Caco-2 (cell line): ENCODE measurements at regions not wholly inside any gene's neighbourhood (a gene's known extent, or its start where the extent isn't known, plus 50 kb on each side); places are given as distances from the start of the nearest gene placed in this dataset.

ENCODE experiments used
- BruUV-seq: library from RNA; stranded (reverse); fragments of 400-500 nt; replicated peaks from 2 replicates; lab custom pipeline; 2021; lab: Mats Ljungman, UMichigan
- CTCF ChIA-PET: fragments of 300-600 bp; sonication (Branson Sonifier 250); formaldehyde crosslinking; loops from one replicate; lab custom pipeline; 2022; ENCODE audit warnings: antibody characterized with exemption; lab: Charles Lee
- POLR2A ChIA-PET: fragments of 300-600 bp; sonication (Branson Sonifier 250); formaldehyde crosslinking; loops from one replicate; lab custom pipeline; 2022; ENCODE audit warnings: antibody characterized with exemption; lab: Charles Lee
- DNase-seq, 2 experiments: peaks; one replicate each; pipeline versions ENCODE4 v3.0.0 to v3.0.0-alpha.2; 2020 to 2022
- H3K27me3 ChIP-seq: replicated peaks from 2 replicates; pipeline ENCODE4 v1.6.0; 2011; ENCODE audit warnings: low read length; ENCODE audit not compliant: control insufficient read depth, insufficient read depth
- H3K36me3 ChIP-seq: 2 replicates; pipeline ENCODE4 v1.5.1; 2011; ENCODE audit warnings: low read length; ENCODE audit not compliant: control insufficient read depth, insufficient read depth
- H3K4me1 ChIP-seq: fragments of 250-450 bp; sonication (Bioruptor Pico); 2 replicates; pipeline ENCODE4 v1.5.1; 2020; ENCODE audit warnings: mild to moderate bottlenecking
- H3K4me3 ChIP-seq: 2 replicates; pipeline ENCODE4 v1.5.1; 2011; ENCODE audit warnings: low read depth, mild to moderate bottlenecking, control low read depth, low read length
- H3K9me3 ChIP-seq: fragments of 250-450 bp; sonication (Bioruptor Pico); 2 replicates; pipeline ENCODE4 v1.5.1; 2020; ENCODE audit warnings: mild to moderate bottlenecking, moderate library complexity
- H3K27ac Mint-ChIP-seq: one replicate; pipeline ENCODE4 v1.8.0; 2022; ENCODE audit warnings: mixed read lengths; ENCODE audit not compliant: unreplicated experiment
- H3K27me3 Mint-ChIP-seq: one replicate; pipeline ENCODE4 v1.8.0; 2022; ENCODE audit warnings: mixed read lengths; ENCODE audit not compliant: insufficient read depth, unreplicated experiment
- H3K36me3 Mint-ChIP-seq: one replicate; pipeline ENCODE4 v1.8.0; 2022; ENCODE audit warnings: mild to moderate bottlenecking, mixed read lengths; ENCODE audit not compliant: insufficient read depth, unreplicated experiment
- H3K4me1 Mint-ChIP-seq: one replicate; pipeline ENCODE4 v1.8.0; 2022; ENCODE audit warnings: low read depth, mixed read lengths; ENCODE audit not compliant: unreplicated experiment
- H3K4me3 Mint-ChIP-seq: one replicate; pipeline ENCODE4 v1.8.0; 2022; ENCODE audit warnings: mild to moderate bottlenecking, moderate library complexity, mixed read lengths; ENCODE audit not compliant: unreplicated experiment
- H3K9me3 Mint-ChIP-seq: one replicate; pipeline ENCODE4 v1.8.0; 2022; ENCODE audit warnings: mixed read lengths; ENCODE audit not compliant: unreplicated experiment
- CTCF ChIP-seq, 2 experiments: fragments of 200-600 bp in 1 of 2; IDR thresholded peaks; 1 replicate in 1 of 2; 2 replicates in 1 of 2; pipeline versions ENCODE4 v1.5.1 to v1.8.0; 2011 to 2022; ENCODE audit warnings: antibody characterized with exemption in 1 of 2, control low read depth in 1 of 2, inconsistent platforms in 1 of 2, low read depth in 1 of 2, low read length in 1 of 2, mild to moderate bottlenecking in 1 of 2, moderate library complexity in 1 of 2; ENCODE audit not compliant: insufficient read depth in 1 of 2, severe bottlenecking in 1 of 2, unreplicated experiment in 1 of 2
- intact Hi-C: fragments of 100-400 bp; cut with micrococcal nuclease; formaldehyde crosslinking; loops from one replicate; pipeline ENCODE4 v1.10.0; 2022; ENCODE audit not compliant: unreplicated experiment

DNA sequence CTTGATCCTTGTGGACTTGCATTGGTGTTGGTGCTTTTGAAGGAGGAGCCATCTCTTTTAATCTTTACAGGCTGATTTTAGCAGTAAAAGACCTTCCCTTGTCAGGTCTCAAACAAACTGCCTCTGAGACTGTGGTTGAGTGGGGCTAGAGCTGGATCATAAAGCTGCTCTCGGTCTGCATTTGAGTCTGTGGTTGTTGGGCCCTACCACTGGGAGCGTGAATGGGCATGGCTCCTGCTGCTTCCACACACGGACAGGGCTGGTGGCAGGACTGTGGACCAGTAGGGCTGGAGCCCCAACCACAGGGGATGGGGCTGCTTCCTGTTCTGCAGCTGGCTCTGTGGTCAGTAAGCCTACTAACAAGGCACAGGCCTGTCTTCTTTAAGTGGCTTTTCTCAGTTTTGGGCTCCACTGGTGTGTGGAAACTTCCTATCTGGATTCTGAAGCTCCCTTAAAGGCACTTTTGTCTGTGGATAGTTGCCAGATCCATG is 130.6 kb downstream of the RBM46 start:
- Histone ChIP-seq H3K36me3 (no peaks in the 10 kb centered on the region), H3K4me1 (no peaks in the 10 kb centered on the region), H3K27me3 (no peaks in the 10 kb centered on the region; the same call in 1 of the 2 replicates), H3K9me3 (no peaks in the 10 kb centered on the region), H3K4me3 (no peak overlapping the region)
- POLR2A ChIA-PET = no interaction called here
- no TSS peak for BruUV-seq
- no peak overlapping the region for H3K27ac Mint-ChIP-seq
- H3K4me3 Mint-ChIP-seq = no peak overlapping the region
- TF ChIP-seq CTCF (IDR thresholded peaks at IDR 0.05; ENCODE audit: insufficient read depth in 1 of 2, low read depth in 1 of 2, low read length in 1 of 2, severe bottlenecking in 1 of 2, unreplicated experiment in 1 of 2) = no peak
- DNase-seq = no peak
- H3K4me1 Mint-ChIP-seq = no peaks in the 10 kb centered on the region
- no peaks in the 10 kb centered on the region for H3K27me3 Mint-ChIP-seq
- CTCF ChIA-PET = interaction anchor here (1.1 to 1.2 kb wide), 3 partner anchors 17 to 105 kb away, joined by 3 to 4 read pairs (median 4); no protein-coding TSS in a partner anchor
- H3K36me3 Mint-ChIP-seq = no peaks in the 10 kb centered on the region
- H3K9me3 Mint-ChIP-seq = no peaks in the 10 kb centered on the region
- intact Hi-C loops = loop anchor here (1.0 kb wide), 1 partner anchor 104 kb away; no protein-coding TSS in a partner anchor

- H3K9me3 ChIP-seq = no peaks in the 10 kb centered on the region
- intact Hi-C loops = no loop called here
- TF ChIP-seq CTCF (IDR thresholded peaks at IDR 0.05; ENCODE audit: insufficient read depth in 1 of 2, low read depth in 1 of 2, low read length in 1 of 2, severe bottlenecking in 1 of 2, unreplicated experiment in 1 of 2) = no peak
- Mint-ChIP-seq H3K4me3 (no peak overlapping the region), H3K9me3 (no peaks in the 10 kb centered on the region), H3K4me1 (no peaks in the 10 kb centered on the region), H3K27me3 (no peaks in the 10 kb centered on the region), H3K36me3 (no peaks in the 10 kb centered on the region), H3K27ac (no peak overlapping the region)
- H3K4me1 ChIP-seq = no peaks in the 10 kb centered on the region
- ChIA-PET CTCF (interaction anchor here (0.6 kb wide), 1 partner anchor 1204 kb away, joined by 3 read pairs; no protein-coding TSS in a partner anchor), POLR2A (no interaction called here)
- BruUV-seq = no TSS peak
- DNase-seq = no peak
- no peaks in the 10 kb centered on the region for H3K36me3 ChIP-seq
- H3K27me3 ChIP-seq = no peaks in the 10 kb centered on the region
- no peak overlapping the region for H3K4me3 ChIP-seq
Measured at GRCh38 chr4:154916068-154916467, 135.0 kb downstream of the RBM46 start.

DNA sequence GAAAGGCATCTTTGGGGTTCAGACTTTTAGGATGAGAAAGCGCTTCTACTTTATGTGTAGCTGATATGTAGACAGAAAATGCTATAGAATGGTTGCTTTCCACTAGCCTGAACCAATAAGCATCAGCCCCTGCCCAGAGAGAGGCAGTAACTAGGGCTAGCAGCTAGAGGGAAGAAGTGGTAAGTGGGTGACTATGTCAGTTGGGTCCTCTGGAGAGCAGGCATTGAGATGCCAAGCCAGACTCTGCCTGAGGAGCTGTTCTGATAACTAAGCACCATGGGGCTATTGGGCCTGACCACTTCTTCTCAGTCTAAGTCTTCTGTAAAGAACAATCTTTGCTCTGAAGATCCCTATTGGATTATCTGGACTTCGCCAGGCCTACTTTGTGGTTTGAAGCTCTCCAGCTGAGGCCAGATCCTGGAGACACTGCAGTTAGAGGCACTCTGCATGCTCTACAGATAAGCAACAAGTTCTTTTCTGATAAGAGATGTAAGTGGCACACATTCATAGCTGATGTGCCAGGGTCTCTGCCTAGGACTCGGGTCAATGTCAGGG is 146.1 kb downstream of the RBM46 start:
- Mint-ChIP-seq H3K27me3 (peaks cover 5% of the 10 kb centered on the region), H3K4me3 (no peak overlapping the region), H3K4me1 (no peaks in the 10 kb centered on the region), H3K27ac (no peak overlapping the region), H3K36me3 (no peaks in the 10 kb centered on the region), H3K9me3 (peaks cover 12% of the 10 kb centered on the region)
- no peak for DNase-seq
- Histone ChIP-seq H3K4me3 (no peak overlapping the region), H3K4me1 (no peaks in the 10 kb centered on the region), H3K27me3 (no peaks in the 10 kb centered on the region), H3K9me3 (no peaks in the 10 kb centered on the region), H3K36me3 (no peaks in the 10 kb centered on the region)
- no peak for TF ChIP-seq CTCF (IDR thresholded peaks at IDR 0.05; ENCODE audit: insufficient read depth in 1 of 2, low read depth in 1 of 2, low read length in 1 of 2, severe bottlenecking in 1 of 2, unreplicated experiment in 1 of 2)
- ChIA-PET CTCF (no interaction called here), POLR2A (no interaction called here)
- intact Hi-C loops = loop anchor here (5.0 to 10.0 kb wide), 2 partner anchors 282 to 375 kb away; partner anchors contain the start of gene PLRG1
- no TSS peak for BruUV-seq
